ENCODE measurements at regions not wholly inside any gene's neighbourhood (a gene's known extent, or its start where the extent isn't known, plus 50 kb on each side); places are given as distances from the start of the nearest gene placed in this dataset.

- TF ChIP-seq ZNF184 (CRISPR knock-in tag; IDR thresholded peaks at IDR 0.05) (no peak), MAZ (CRISPR knock-in tag; conservative IDR thresholded peaks at IDR 0.05 in 1 of 2, IDR thresholded peaks at IDR 0.05 in 1 of 2) (no peak)
These were observed 421.6 kb upstream of the ID2 start for GRCh38 chr2:8260213-8260612.

Measured in K562 (cell line).